ENCODE measurements at regions not wholly inside any gene's neighbourhood (a gene's known extent, or its start where the extent isn't known, plus 50 kb on each side); places are given as distances from the start of the nearest gene placed in this dataset.

- TF ChIP-seq, protein P1, sequence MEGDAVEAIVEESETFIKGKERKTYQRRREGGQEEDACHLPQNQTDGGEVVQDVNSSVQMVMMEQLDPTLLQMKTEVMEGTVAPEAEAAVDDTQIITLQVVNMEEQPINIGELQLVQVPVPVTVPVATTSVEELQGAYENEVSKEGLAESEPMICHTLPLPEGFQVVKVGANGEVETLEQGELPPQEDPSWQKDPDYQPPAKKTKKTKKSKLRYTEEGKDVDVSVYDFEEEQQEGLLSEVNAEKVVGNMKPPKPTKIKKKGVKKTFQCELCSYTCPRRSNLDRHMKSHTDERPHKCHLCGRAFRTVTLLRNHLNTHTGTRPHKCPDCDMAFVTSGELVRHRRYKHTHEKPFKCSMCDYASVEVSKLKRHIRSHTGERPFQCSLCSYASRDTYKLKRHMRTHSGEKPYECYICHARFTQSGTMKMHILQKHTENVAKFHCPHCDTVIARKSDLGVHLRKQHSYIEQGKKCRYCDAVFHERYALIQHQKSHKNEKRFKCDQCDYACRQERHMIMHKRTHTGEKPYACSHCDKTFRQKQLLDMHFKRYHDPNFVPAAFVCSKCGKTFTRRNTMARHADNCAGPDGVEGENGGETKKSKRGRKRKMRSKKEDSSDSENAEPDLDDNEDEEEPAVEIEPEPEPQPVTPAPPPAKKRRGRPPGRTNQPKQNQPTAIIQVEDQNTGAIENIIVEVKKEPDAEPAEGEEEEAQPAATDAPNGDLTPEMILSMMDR (conservative IDR thresholded peaks at IDR 0.05; ENCODE audit: low read depth, low read length), result no peak
- TF ChIP-seq EZH2 (IDR thresholded peaks at IDR 0.05; ENCODE audit: borderline replicate concordance, low read depth, low read length, poor library complexity, severe bottlenecking), result no peak
- Histone ChIP-seq H3K27me3 (replicated peaks; ENCODE audit: insufficient read depth, low read depth, low read length, poor library complexity) (no peaks in the 10 kb centered on the region), H3K9me3 (ENCODE audit: low read depth, low read length, poor library complexity, severe bottlenecking) (no peaks in the 10 kb centered on the region), H3K36me3 (ENCODE audit: insufficient read depth, low read length, poor library complexity, severe bottlenecking) (no peaks in the 10 kb centered on the region), H3K27ac (ENCODE audit: low read depth, low read length, poor library complexity, severe bottlenecking) (no peak overlapping the region), H3K4me1 (ENCODE audit: insufficient read depth, low read length, poor library complexity, severe bottlenecking) (no peaks in the 10 kb centered on the region), H3K4me3 (ENCODE audit: low read depth, low read length, poor library complexity, severe bottlenecking) (no peak overlapping the region)
- no TSS peak for BruUV-seq (replicated peaks)
- intact Hi-C loops (cut with micrococcal nuclease; ENCODE audit: unreplicated experiment), result no loop called here
- POLR2A ChIA-PET (ENCODE audit: low non-redundant PET), result no interaction called here
- CTCF ChIA-PET, result no interaction called here
- DNase-seq (ENCODE audit: low spot score), result no peak
Observed at GRCh38 chr18:43819397-43819796, 542.1 kb upstream of the SYT4 start.

- no peaks in the 10 kb centered on the region for H3K4me1 ChIP-seq (ENCODE audit: insufficient read depth, low read length, poor library complexity, severe bottlenecking)
- intact Hi-C loops (cut with micrococcal nuclease; ENCODE audit: unreplicated experiment), result no loop called here
- ChIA-PET CTCF (no interaction called here), POLR2A (ENCODE audit: low non-redundant PET) (no interaction called here)
- TF ChIP-seq EZH2 (IDR thresholded peaks at IDR 0.05; ENCODE audit: borderline replicate concordance, low read depth, low read length, poor library complexity, severe bottlenecking), result no peak
- TF ChIP-seq, protein P1 (conservative IDR thresholded peaks at IDR 0.05; ENCODE audit: low read depth, low read length), result no peak
- H3K9me3 ChIP-seq (ENCODE audit: low read depth, low read length, poor library complexity, severe bottlenecking), result no peaks in the 10 kb centered on the region
- no peaks in the 10 kb centered on the region for H3K36me3 ChIP-seq (ENCODE audit: insufficient read depth, low read length, poor library complexity, severe bottlenecking)
- H3K27me3 ChIP-seq (replicated peaks; ENCODE audit: insufficient read depth, low read depth, low read length, poor library complexity), result no peaks in the 10 kb centered on the region
- no peak overlapping the region for H3K27ac ChIP-seq (ENCODE audit: low read depth, low read length, poor library complexity, severe bottlenecking)
- no peak for DNase-seq (ENCODE audit: low spot score)
- BruUV-seq (replicated peaks), result no TSS peak
- no peak overlapping the region for H3K4me3 ChIP-seq (ENCODE audit: low read depth, low read length, poor library complexity, severe bottlenecking)
Observed at GRCh38 chr18:43819873-43820272, 542.6 kb upstream of the SYT4 start.

- DNase-seq (ENCODE audit: low spot score), result no peak
- no peaks in the 10 kb centered on the region for H3K27me3 ChIP-seq (replicated peaks; ENCODE audit: insufficient read depth, low read depth, low read length, poor library complexity)
- intact Hi-C loops (cut with micrococcal nuclease; ENCODE audit: unreplicated experiment), result no loop called here
- TF ChIP-seq, protein P1 (conservative IDR thresholded peaks at IDR 0.05; ENCODE audit: low read depth, low read length), result no peak
- no peak for TF ChIP-seq EZH2 (IDR thresholded peaks at IDR 0.05; ENCODE audit: borderline replicate concordance, low read depth, low read length, poor library complexity, severe bottlenecking)
- BruUV-seq (replicated peaks), result no TSS peak
- no peaks in the 10 kb centered on the region for H3K36me3 ChIP-seq (ENCODE audit: insufficient read depth, low read length, poor library complexity, severe bottlenecking)
- ChIA-PET POLR2A (ENCODE audit: low non-redundant PET) (no interaction called here), CTCF (no interaction called here)
- no peak overlapping the region for H3K27ac ChIP-seq (ENCODE audit: low read depth, low read length, poor library complexity, severe bottlenecking)
- no peaks in the 10 kb centered on the region for H3K9me3 ChIP-seq (ENCODE audit: low read depth, low read length, poor library complexity, severe bottlenecking)
- no peak overlapping the region for H3K4me3 ChIP-seq (ENCODE audit: low read depth, low read length, poor library complexity, severe bottlenecking)
- no peaks in the 10 kb centered on the region for H3K4me1 ChIP-seq (ENCODE audit: insufficient read depth, low read length, poor library complexity, severe bottlenecking)
Observed at GRCh38 chr18:43825768-43826167, 548.5 kb upstream of the SYT4 start.

Data from A673 (cell line).